ENCODE measurements at regions not wholly inside any gene's neighbourhood (a gene's known extent, or its start where the extent isn't known, plus 50 kb on each side); places are given as distances from the start of the nearest gene placed in this dataset.

DNA sequence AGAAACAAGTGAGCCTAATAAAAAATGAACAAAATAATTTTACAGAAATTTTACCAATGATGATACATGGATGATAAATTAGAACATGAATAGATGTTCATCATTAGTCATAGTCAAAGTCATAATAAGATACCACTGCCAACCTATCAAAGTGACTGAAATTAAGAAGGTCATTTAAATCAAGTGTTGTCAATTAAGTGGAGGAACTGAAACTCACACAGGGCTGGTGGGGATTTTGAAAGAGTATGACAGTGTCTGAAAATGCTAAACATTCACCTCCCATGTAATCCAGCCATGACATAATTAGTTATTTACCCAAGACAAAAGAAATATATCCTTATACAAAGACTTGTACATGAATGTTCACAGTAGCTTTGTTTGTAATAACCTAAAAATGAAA lies 57.1 kb upstream of the DYNC1I1 start:
- no peak for ATAC-seq
- no peak for TF ChIP-seq CSRNP3 (CRISPR knock-in tag; IDR thresholded peaks at IDR 0.05)
- TF ChIP-seq OSR1 (CRISPR knock-in tag; IDR thresholded peaks at IDR 0.05) = no peak
- TF ChIP-seq PATZ1 (CRISPR knock-in tag; IDR thresholded peaks at IDR 0.05; ENCODE audit: borderline replicate concordance) = no peak
- no peak for TF ChIP-seq BACH2 (CRISPR knock-in tag; IDR thresholded peaks at IDR 0.05; ENCODE audit: borderline replicate concordance)
- TF ChIP-seq ZFP30 (CRISPR knock-in tag; IDR thresholded peaks at IDR 0.05) = no peak
- TF ChIP-seq TSHZ2 (CRISPR knock-in tag; IDR thresholded peaks at IDR 0.05) = no peak

GRCh38 chr7:95710711-95711110 lies 61.6 kb upstream of the DYNC1I1 start:
- no peak for ATAC-seq
- TF ChIP-seq CSDC2 (CRISPR knock-in tag; IDR thresholded peaks at IDR 0.05) (no peak), RARB (CRISPR knock-in tag; IDR thresholded peaks at IDR 0.05) (no peak), POU6F1 (CRISPR knock-in tag; IDR thresholded peaks at IDR 0.05; ENCODE audit: borderline replicate concordance, low read depth) (no peak)

- no peak for ATAC-seq
- no peak for TF ChIP-seq SNAI2 (CRISPR knock-in tag; IDR thresholded peaks at IDR 0.05)
- TF ChIP-seq, protein P1, sequence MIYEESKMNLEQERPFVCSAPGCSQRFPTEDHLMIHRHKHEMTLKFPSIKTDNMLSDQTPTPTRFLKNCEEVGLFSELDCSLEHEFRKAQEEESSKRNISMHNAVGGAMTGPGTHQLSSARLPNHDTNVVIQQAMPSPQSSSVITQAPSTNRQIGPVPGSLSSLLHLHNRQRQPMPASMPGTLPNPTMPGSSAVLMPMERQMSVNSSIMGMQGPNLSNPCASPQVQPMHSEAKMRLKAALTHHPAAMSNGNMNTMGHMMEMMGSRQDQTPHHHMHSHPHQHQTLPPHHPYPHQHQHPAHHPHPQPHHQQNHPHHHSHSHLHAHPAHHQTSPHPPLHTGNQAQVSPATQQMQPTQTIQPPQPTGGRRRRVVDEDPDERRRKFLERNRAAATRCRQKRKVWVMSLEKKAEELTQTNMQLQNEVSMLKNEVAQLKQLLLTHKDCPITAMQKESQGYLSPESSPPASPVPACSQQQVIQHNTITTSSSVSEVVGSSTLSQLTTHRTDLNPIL (CRISPR knock-in tag; IDR thresholded peaks at IDR 0.05; ENCODE audit: low read depth) = no peak
- TF ChIP-seq TSHZ2 (CRISPR knock-in tag; IDR thresholded peaks at IDR 0.05) = no peak
- no peak for TF ChIP-seq POU6F1 (CRISPR knock-in tag; IDR thresholded peaks at IDR 0.05; ENCODE audit: borderline replicate concordance, low read depth)
- TF ChIP-seq TCF4 (CRISPR knock-in tag; IDR thresholded peaks at IDR 0.05; ENCODE audit: borderline replicate concordance) = 0 out of 2 replicates have a peak, but pooled peaks have one; percentile 19
- no peak for TF ChIP-seq OSR1 (CRISPR knock-in tag; IDR thresholded peaks at IDR 0.05)
- no peak for TF ChIP-seq ARNTL (CRISPR knock-in tag; IDR thresholded peaks at IDR 0.05; ENCODE audit: borderline replicate concordance, low read depth)
- TF ChIP-seq ISL1 (CRISPR knock-in tag; IDR thresholded peaks at IDR 0.05) = 0 out of 2 replicates have a peak, but pooled peaks have one; percentile 17
- TF ChIP-seq ESRRG (CRISPR knock-in tag; IDR thresholded peaks at IDR 0.05) = no peak
Observed at GRCh38 chr7:95700917-95701316, 71.4 kb upstream of the DYNC1I1 start.
